ENCODE measurements at regions not wholly inside any gene's neighbourhood (a gene's known extent, or its start where the extent isn't known, plus 50 kb on each side); places are given as distances from the start of the nearest gene placed in this dataset.

DNA sequence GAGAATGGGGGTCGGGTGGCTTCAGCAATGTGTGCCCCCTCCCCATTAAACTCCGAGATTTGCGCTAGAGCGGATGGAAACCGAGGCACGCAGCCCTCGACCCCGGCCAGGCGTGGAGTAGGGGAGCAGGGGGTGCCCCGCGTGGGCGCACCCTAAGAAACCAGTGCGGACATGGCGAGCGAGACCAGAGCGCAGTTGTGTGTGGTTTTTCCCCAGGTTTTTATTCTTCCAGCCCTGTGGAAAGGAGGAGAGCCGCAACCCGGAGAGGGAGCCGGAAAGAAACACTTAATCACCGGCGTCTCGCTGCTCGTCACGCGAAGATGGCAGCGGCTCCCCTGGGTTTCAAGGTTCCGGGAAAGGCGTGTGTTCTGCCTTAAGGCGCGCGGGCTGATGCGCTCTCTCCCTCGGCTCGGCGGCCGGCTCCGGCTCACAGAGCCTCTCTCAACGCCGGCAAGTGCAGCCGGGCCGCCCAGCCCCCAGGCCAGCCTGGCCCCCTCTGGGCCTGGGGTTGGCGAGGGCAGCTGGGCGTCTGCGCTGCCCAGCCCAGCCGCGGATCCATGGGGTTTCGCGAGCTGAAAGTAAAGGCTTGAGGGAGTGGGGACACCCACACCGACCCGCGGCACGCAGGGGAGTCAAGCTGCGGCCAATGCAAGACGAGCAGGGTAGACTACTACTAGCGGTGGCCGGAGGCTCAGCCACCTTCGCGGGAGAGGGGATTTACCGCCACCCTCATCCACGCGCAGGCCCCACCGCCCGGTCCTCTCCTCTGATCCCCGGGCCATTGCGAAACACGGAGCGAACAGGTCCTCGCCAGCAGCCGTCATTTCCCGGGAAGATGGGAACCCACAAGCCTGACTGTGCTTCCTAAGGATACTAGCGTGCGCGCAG is 74.0 kb upstream of the BCOR start:
- DNase-seq (ENCODE audit: low read depth in 1 of 2, low spot score in 1 of 2), result no peak
- no peak for TF ChIP-seq CTCF (IDR thresholded peaks at IDR 0.05; ENCODE audit: insufficient read depth, low read length)
- TF ChIP-seq GABPA (IDR thresholded peaks at IDR 0.05; ENCODE audit: low read depth), result no peak
- no peak for TF ChIP-seq POLR2AphosphoS5 (IDR thresholded peaks at IDR 0.05; ENCODE audit: low read depth)
- TF ChIP-seq, protein P1, sequence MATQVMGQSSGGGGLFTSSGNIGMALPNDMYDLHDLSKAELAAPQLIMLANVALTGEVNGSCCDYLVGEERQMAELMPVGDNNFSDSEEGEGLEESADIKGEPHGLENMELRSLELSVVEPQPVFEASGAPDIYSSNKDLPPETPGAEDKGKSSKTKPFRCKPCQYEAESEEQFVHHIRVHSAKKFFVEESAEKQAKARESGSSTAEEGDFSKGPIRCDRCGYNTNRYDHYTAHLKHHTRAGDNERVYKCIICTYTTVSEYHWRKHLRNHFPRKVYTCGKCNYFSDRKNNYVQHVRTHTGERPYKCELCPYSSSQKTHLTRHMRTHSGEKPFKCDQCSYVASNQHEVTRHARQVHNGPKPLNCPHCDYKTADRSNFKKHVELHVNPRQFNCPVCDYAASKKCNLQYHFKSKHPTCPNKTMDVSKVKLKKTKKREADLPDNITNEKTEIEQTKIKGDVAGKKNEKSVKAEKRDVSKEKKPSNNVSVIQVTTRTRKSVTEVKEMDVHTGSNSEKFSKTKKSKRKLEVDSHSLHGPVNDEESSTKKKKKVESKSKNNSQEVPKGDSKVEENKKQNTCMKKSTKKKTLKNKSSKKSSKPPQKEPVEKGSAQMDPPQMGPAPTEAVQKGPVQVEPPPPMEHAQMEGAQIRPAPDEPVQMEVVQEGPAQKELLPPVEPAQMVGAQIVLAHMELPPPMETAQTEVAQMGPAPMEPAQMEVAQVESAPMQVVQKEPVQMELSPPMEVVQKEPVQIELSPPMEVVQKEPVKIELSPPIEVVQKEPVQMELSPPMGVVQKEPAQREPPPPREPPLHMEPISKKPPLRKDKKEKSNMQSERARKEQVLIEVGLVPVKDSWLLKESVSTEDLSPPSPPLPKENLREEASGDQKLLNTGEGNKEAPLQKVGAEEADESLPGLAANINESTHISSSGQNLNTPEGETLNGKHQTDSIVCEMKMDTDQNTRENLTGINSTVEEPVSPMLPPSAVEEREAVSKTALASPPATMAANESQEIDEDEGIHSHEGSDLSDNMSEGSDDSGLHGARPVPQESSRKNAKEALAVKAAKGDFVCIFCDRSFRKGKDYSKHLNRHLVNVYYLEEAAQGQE (IDR thresholded peaks at IDR 0.05; ENCODE audit: insufficient replicate concordance, low read depth), result no peak
- TF ChIP-seq SPI1 (IDR thresholded peaks at IDR 0.05; ENCODE audit: borderline replicate concordance, low read depth), result no peak
- peaks cover 9% of the 10 kb centered on the region for H3K27me3 ChIP-seq (ENCODE audit: insufficient read depth, poor library complexity, severe bottlenecking)
- no peak overlapping the region for H3K27ac ChIP-seq (replicated peaks)
- H3K4me3 ChIP-seq (replicated peaks; ENCODE audit: insufficient read depth, low read length), result no peak overlapping the region

- peaks cover 9% of the 10 kb centered on the region for H3K27me3 ChIP-seq (ENCODE audit: insufficient read depth, poor library complexity, severe bottlenecking)
- H3K27ac ChIP-seq (replicated peaks), result no peak overlapping the region
- no peak for DNase-seq (ENCODE audit: low read depth in 1 of 2, low spot score in 1 of 2)
- TF ChIP-seq, protein P1 (IDR thresholded peaks at IDR 0.05; ENCODE audit: insufficient replicate concordance, low read depth), result no peak
- TF ChIP-seq CTCF (IDR thresholded peaks at IDR 0.05; ENCODE audit: insufficient read depth, low read length) (no peak), SPI1 (IDR thresholded peaks at IDR 0.05; ENCODE audit: borderline replicate concordance, low read depth) (no peak), GABPA (IDR thresholded peaks at IDR 0.05; ENCODE audit: low read depth) (no peak), POLR2AphosphoS5 (IDR thresholded peaks at IDR 0.05; ENCODE audit: low read depth) (no peak)
- no peak overlapping the region for H3K4me3 ChIP-seq (replicated peaks; ENCODE audit: insufficient read depth, low read length)
Measured at GRCh38 chrX:40170830-40171512, 73.2 kb upstream of the BCOR start.

DNA sequence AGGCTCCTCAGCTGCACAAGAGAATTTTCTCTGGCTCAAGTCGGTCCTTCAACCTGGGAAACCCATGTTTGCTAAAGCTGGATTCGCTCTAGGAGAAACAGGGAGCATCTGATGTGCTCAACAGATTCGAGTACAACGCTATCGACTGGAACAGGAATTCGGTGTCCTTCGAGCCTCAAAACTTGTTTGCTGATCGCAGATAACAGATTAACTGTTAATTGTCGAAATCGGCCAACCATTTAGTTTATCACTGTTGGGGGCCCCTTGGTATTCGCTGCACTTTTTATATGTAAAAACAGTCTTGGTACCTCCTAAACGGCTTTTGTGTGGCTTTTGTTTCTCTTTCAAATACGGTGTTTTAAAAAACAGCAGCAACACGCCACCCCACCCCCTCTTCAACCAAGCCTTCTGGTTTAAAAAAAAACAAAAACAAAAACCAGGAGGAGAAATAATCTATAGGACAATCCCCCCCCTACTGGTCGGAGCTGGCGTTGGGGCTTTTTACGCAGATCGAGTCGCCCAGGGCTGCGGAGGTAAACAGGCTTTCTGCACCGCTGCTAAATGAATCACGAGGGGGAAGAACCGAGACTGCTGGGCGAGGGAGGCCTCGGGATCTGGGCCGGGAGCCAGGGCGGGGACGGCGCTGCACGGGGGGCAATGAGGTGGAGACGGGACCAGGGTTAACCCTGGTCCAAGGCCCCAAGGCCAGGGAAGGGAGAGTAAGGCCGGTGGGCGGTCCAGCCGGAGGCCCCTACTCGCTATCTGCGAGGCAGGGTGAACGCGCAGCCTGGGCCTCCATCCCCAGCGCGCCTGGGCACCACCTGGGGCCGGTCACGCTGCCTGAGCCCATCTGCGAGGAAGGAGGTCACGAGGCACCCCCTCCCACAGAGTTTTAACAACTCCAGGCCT is 71.7 kb upstream of the BCOR start:
- Histone ChIP-seq H3K4me3 (replicated peaks; ENCODE audit: insufficient read depth, low read length) (no peak overlapping the region), H3K27me3 (ENCODE audit: insufficient read depth, poor library complexity, severe bottlenecking) (peaks cover 8% of the 10 kb centered on the region), H3K27ac (replicated peaks) (no peak overlapping the region)
- peak in 1 of 2 experiments; percentile 26 for DNase-seq (ENCODE audit: low read depth in 1 of 2, low spot score in 1 of 2)
- TF ChIP-seq SPI1 (IDR thresholded peaks at IDR 0.05; ENCODE audit: borderline replicate concordance, low read depth), result no peak
- TF ChIP-seq CTCF (IDR thresholded peaks at IDR 0.05; ENCODE audit: insufficient read depth, low read length), result no peak
- TF ChIP-seq, protein P1 (IDR thresholded peaks at IDR 0.05; ENCODE audit: insufficient replicate concordance, low read depth), result no peak
- no peak for TF ChIP-seq POLR2AphosphoS5 (IDR thresholded peaks at IDR 0.05; ENCODE audit: low read depth)
- no peak for TF ChIP-seq GABPA (IDR thresholded peaks at IDR 0.05; ENCODE audit: low read depth)
